Activated naive CD4-positive, alpha-beta T cell treated with anti-CD3 and anti-CD28 coated beads, Interleukin-2, amount 10 ng/mL, durations not matched to agents 7 days and 5 days (primary cell): ENCODE measurements at regions not wholly inside any gene's neighbourhood (a gene's known extent, or its start where the extent isn't known, plus 50 kb on each side); places are given as distances from the start of the nearest gene placed in this dataset.

Source experiments
- CTCF ChIA-PET: fragments of 350-600 bp; sonication (Branson Sonifier 250); formaldehyde crosslinking; loops from one replicate; lab custom pipeline; 2021; ENCODE audit warnings: antibody characterized with exemption; lab: Charles Lee
- DNase-seq: peaks from one replicate; pipeline ENCODE4 v3.0.0-alpha.2; 2020
- H3K27ac Mint-ChIP-seq: one replicate; pipeline ENCODE4 v1.8.0; 2021; ENCODE audit warnings: mild to moderate bottlenecking, moderate library complexity, mixed read lengths
- H3K27me3 Mint-ChIP-seq: one replicate; pipeline ENCODE4 v1.8.0; 2021; ENCODE audit warnings: mild to moderate bottlenecking, mixed read lengths
- H3K36me3 Mint-ChIP-seq: one replicate; pipeline ENCODE4 v1.8.0; 2021; ENCODE audit warnings: mixed read lengths
- H3K4me1 Mint-ChIP-seq: one replicate; pipeline ENCODE4 v1.8.0; 2021; ENCODE audit warnings: mixed read lengths
- H3K4me3 Mint-ChIP-seq: one replicate; pipeline ENCODE4 v1.8.0; 2021; ENCODE audit warnings: mild to moderate bottlenecking, moderate library complexity, mixed read lengths
- H3K9me3 Mint-ChIP-seq: one replicate; pipeline ENCODE4 v1.8.0; 2021; ENCODE audit warnings: mixed read lengths

DNA sequence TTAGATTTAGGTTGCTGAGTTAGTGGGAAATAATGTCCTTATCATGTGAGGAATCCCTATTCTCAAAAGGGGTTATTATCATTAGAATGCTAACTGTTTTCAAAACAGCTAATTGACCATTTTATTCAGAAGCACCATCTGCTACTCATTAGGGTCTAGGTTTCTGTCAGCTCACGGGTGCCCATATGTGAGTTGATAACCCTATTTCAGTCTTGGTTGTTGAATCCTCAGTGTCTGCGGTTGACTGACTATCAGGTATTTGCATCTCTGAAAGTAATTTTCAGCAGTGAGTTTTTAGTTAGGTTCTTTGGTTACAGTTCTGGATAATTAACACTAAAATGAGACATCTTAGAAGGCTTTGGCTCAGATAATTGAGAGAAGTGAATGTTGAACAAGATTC, 1404.0 kb downstream of the AACS start:
- H3K27ac Mint-ChIP-seq: no peak overlapping the region
- H3K27me3 Mint-ChIP-seq: no peaks in the 10 kb centered on the region
- H3K9me3 Mint-ChIP-seq: peaks cover 7% of the 10 kb centered on the region
- CTCF ChIA-PET: no interaction called here
- H3K36me3 Mint-ChIP-seq: no peaks in the 10 kb centered on the region
- H3K4me3 Mint-ChIP-seq: no peak overlapping the region
- H3K4me1 Mint-ChIP-seq: no peaks in the 10 kb centered on the region
- DNase-seq: no peak

DNA sequence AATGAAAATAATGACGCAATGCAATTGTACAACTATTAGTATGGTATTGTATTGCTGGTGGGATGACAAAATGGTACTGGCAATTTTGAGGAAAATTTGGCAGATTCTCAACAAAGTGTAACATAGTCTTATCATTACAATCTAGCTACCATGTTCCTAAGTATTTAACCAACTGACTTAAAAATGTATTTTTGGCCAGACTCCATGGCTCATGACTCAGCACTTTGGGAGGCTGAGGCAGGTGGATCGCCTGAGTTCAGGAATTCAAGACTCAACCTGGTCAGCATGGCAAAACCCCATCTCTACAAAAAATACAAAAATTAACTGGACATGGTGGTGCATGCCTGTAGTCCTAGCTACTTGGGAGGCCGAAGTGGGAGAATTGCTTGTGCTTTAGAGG, 1409.5 kb downstream of the AACS start:
- H3K27ac Mint-ChIP-seq: no peak overlapping the region
- peaks cover 16% of the 10 kb centered on the region for H3K9me3 Mint-ChIP-seq
- DNase-seq: no peak
- H3K36me3 Mint-ChIP-seq: no peaks in the 10 kb centered on the region
- no peaks in the 10 kb centered on the region for H3K4me1 Mint-ChIP-seq
- H3K27me3 Mint-ChIP-seq: no peaks in the 10 kb centered on the region
- CTCF ChIA-PET: no interaction called here
- H3K4me3 Mint-ChIP-seq: no peak overlapping the region

GRCh38 chr12:126480451-126480850, 1415.2 kb downstream of the AACS start:
- Mint-ChIP-seq H3K4me1 (no peaks in the 10 kb centered on the region), H3K27ac (no peak overlapping the region), H3K9me3 (peaks cover 14% of the 10 kb centered on the region), H3K36me3 (no peaks in the 10 kb centered on the region), H3K27me3 (no peaks in the 10 kb centered on the region), H3K4me3 (no peak overlapping the region)
- CTCF ChIA-PET: no interaction called here
- no peak for DNase-seq

GRCh38 chr12:126481688-126482087, 1416.5 kb downstream of the AACS start:
- no peaks in the 10 kb centered on the region for H3K36me3 Mint-ChIP-seq
- no peak for DNase-seq
- CTCF ChIA-PET: no interaction called here

DNA sequence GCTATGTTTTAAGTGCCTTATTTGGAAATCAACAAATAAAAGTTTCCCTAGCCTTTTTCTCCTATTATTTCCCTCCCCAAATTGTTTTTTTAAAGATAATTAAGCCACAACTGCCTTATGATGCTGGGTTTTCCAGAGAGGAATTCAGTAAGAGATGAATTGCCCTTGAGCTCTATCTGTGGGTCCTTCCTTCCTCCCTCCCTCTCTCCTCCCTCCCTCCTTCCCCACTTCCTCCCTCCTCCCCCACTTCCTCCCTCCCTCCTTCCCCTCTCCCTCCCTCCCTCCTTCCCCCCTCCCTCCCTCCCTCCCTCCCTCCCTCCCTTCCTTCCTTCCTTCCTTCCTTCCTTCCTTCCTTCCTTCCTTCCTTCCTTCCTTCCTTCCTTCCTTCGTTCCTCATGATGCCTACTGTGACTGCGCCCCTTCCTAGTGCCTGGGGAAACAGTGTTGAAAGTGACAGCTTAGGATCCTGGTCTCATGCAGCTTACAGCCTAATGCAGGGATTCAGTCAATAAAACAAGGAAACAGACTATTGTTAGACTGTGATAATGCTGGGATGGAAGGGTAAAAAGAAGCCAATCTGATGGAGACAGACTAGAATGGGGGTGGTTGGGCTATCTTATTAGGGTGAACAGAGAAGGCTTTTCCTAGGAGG, 1417.1 kb downstream of the AACS start:
- no peaks in the 10 kb centered on the region for H3K4me1 Mint-ChIP-seq
- no peak overlapping the region for H3K4me3 Mint-ChIP-seq
- no peaks in the 10 kb centered on the region for H3K27me3 Mint-ChIP-seq
- peaks cover 12% of the 10 kb centered on the region for H3K9me3 Mint-ChIP-seq
- CTCF ChIA-PET: no interaction called here
- no peaks in the 10 kb centered on the region for H3K36me3 Mint-ChIP-seq
- H3K27ac Mint-ChIP-seq: no peak overlapping the region
- no peak for DNase-seq

More at GRCh38 chr12:126481688-126482087, 1416.5 kb downstream of the AACS start:
- no peak overlapping the region for H3K27ac Mint-ChIP-seq
- no peak overlapping the region for H3K4me3 Mint-ChIP-seq
- H3K27me3 Mint-ChIP-seq: no peaks in the 10 kb centered on the region
- H3K9me3 Mint-ChIP-seq: peaks cover 11% of the 10 kb centered on the region
- no peaks in the 10 kb centered on the region for H3K4me1 Mint-ChIP-seq

GRCh38 chr12:126483145-126484068, 1418.2 kb downstream of the AACS start:
- Mint-ChIP-seq H3K27ac (no peak overlapping the region), H3K27me3 (no peaks in the 10 kb centered on the region), H3K36me3 (no peaks in the 10 kb centered on the region), H3K4me1 (no peaks in the 10 kb centered on the region), H3K9me3 (peaks cover 10% of the 10 kb centered on the region), H3K4me3 (no peak overlapping the region)
- DNase-seq: no peak
- CTCF ChIA-PET: no interaction called here

DNA sequence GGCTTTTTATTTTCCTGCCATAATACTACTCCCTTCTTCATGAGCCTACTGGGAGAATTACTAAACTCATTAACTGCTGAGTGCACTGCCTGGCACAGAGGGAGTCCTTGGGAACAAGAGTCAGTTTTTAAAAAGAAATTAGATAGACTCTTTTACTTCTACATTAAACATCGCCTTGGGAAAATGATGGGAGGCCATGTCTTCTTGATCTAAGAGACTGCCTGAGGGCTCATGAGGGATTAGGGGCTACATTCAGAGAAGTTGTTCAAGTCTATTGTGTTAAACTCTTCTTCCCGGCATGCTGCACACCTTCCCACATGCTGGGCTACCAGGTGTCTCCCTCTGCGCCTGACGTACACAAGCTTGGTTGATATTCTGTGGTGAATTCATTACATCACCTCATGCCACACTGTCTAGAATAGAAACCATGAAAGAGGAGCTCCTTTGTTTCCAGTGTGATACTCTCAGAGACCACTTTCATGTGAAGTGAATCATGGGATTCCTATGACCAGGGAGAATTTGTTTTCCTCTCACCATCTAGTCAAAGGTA, 1422.3 kb downstream of the AACS start:
- H3K4me1 Mint-ChIP-seq: no peaks in the 10 kb centered on the region
- H3K4me3 Mint-ChIP-seq: no peak overlapping the region
- CTCF ChIA-PET: no interaction called here
- H3K9me3 Mint-ChIP-seq: peaks cover 17% of the 10 kb centered on the region
- H3K27ac Mint-ChIP-seq: no peak overlapping the region
- H3K27me3 Mint-ChIP-seq: no peaks in the 10 kb centered on the region
- DNase-seq: no peak
- H3K36me3 Mint-ChIP-seq: no peaks in the 10 kb centered on the region

DNA sequence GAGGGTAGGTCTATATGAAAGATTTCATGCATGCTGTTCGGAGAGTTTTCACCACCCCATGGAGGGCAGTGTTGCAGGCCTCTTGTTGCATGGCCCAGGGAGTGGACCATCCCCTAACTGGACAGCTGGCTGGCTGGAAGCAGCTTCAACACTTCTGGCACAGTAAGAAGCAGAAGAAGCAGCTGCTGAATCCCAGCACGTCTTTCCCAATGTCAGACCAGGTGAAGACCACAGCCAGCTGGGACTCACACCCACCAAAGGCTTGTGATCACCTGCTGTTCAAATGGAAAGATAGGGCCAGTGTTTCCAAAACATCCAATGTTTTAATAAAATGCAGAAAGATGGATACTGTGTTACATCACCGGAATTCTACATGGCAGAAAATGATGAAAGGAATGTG, 1423.6 kb downstream of the AACS start:
- H3K27me3 Mint-ChIP-seq: no peaks in the 10 kb centered on the region
- H3K27ac Mint-ChIP-seq: no peak overlapping the region
- H3K36me3 Mint-ChIP-seq: no peaks in the 10 kb centered on the region
- H3K4me1 Mint-ChIP-seq: no peaks in the 10 kb centered on the region
- peaks cover 15% of the 10 kb centered on the region for H3K9me3 Mint-ChIP-seq
- no peak overlapping the region for H3K4me3 Mint-ChIP-seq
- CTCF ChIA-PET: no interaction called here
- no peak for DNase-seq

DNA sequence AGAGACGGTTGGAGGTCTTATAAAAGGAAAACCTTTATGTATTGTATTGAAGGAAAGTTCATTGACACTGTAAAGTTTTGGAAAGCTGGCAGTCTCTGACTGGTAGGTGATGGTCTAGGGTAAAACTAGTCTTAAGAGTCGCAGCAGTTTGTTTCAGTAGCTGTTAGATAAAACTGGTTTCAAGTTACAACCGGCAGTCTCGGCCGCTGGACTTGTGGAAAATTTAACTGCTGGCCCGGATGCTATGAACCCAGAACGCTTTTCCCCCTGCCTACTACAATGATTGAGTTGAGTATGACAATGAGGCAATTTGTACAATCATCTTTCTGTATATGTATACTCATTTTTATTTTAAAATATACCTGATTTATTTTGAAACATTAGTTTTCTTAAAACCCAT, 1426.9 kb downstream of the AACS start:
- Mint-ChIP-seq H3K27ac (no peak overlapping the region), H3K4me3 (no peak overlapping the region), H3K27me3 (no peaks in the 10 kb centered on the region), H3K9me3 (peaks cover 12% of the 10 kb centered on the region), H3K36me3 (no peaks in the 10 kb centered on the region), H3K4me1 (no peaks in the 10 kb centered on the region)
- CTCF ChIA-PET: no interaction called here
- DNase-seq: no peak

DNA sequence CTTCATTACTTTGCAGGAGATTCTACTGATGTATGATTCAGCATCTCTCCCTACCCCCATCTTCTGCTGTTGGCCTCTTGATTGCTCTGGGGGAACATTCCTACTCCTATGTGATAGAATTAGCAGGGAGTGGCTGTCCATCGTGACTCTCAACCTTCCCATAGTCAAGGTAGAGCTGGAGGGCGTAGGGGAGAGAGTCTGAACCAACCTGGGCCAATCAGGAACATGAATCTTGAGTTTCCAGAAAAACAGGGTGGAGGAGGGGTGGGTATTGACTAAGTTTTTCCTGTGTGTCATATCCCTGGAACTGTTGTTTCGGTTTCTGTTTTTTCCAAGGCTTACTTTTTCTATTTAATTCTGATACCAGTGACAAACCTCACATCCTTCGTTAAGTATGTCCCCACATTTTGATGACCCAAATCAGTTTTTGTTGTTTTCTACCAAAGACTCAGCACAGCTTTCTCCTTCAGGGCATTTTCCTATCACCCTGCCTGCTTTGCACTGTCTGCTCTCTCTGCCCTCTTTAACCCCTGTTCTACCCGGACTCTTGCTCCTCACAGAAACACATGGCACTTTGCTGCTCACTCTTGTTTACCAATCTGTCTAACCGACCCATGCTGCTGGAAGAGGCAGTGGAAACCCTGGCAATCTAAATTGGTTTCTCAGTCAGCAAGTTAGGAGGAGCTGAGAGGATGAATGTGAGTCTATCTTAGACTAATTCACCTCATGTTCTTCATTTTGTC, 1428.3 kb downstream of the AACS start:
- Mint-ChIP-seq H3K27ac (no peak overlapping the region), H3K4me3 (no peak overlapping the region), H3K4me1 (no peaks in the 10 kb centered on the region), H3K9me3 (peaks cover 12% of the 10 kb centered on the region), H3K27me3 (no peaks in the 10 kb centered on the region), H3K36me3 (no peaks in the 10 kb centered on the region)
- DNase-seq: no peak
- CTCF ChIA-PET: no interaction called here

GRCh38 chr12:126496201-126496600, 1431.0 kb downstream of the AACS start:
- CTCF ChIA-PET: no interaction called here
- Mint-ChIP-seq H3K27ac (no peak overlapping the region), H3K36me3 (no peaks in the 10 kb centered on the region)

GRCh38 chr12:126506426-126507182, 1441.4 kb downstream of the AACS start:
- CTCF ChIA-PET: no interaction called here
- Mint-ChIP-seq H3K9me3 (peaks cover 14% of the 10 kb centered on the region), H3K36me3 (no peaks in the 10 kb centered on the region), H3K27ac (no peak overlapping the region), H3K4me3 (no peak overlapping the region), H3K27me3 (no peaks in the 10 kb centered on the region), H3K4me1 (peaks cover 7% of the 10 kb centered on the region)
- DNase-seq: no peak

More at GRCh38 chr12:126496201-126496600, 1431.0 kb downstream of the AACS start:
- no peaks in the 10 kb centered on the region for H3K27me3 Mint-ChIP-seq
- no peak for DNase-seq
- no peaks in the 10 kb centered on the region for H3K4me1 Mint-ChIP-seq
- no peak overlapping the region for H3K4me3 Mint-ChIP-seq
- H3K9me3 Mint-ChIP-seq: peaks cover 4% of the 10 kb centered on the region

DNA sequence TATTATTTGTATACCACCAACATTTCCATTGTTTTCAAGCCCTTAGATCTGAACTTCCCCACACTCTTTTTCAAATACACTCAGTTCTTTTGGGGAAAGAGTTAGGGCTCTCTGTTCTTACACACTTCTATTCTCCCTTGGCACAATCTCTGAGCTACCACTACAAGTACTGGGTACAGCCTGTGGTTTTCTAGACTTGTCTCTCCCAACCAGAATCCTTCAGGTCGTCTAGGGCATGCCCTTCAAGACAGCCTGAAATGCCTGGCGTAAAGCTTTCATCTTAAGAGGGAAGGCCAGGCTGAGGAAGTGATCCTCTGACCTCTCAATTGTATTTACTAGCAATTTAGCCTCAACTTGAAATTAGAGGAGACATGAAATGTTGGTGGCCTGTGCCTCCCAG, 1442.0 kb downstream of the AACS start:
- no peak overlapping the region for H3K27ac Mint-ChIP-seq
- peaks cover 7% of the 10 kb centered on the region for H3K4me1 Mint-ChIP-seq
- H3K27me3 Mint-ChIP-seq: no peaks in the 10 kb centered on the region
- CTCF ChIA-PET: no interaction called here
- H3K9me3 Mint-ChIP-seq: peaks cover 9% of the 10 kb centered on the region
- no peak for DNase-seq
- H3K36me3 Mint-ChIP-seq: no peaks in the 10 kb centered on the region
- H3K4me3 Mint-ChIP-seq: no peak overlapping the region

GRCh38 chr12:126509572-126509971, 1444.3 kb downstream of the AACS start:
- Mint-ChIP-seq H3K36me3 (no peaks in the 10 kb centered on the region), H3K27me3 (no peaks in the 10 kb centered on the region), H3K27ac (no peak overlapping the region), H3K4me3 (no peak overlapping the region), H3K4me1 (peaks cover 7% of the 10 kb centered on the region), H3K9me3 (peaks cover 6% of the 10 kb centered on the region)
- no peak for DNase-seq
- CTCF ChIA-PET: no interaction called here
